ENCODE measurements at regions not wholly inside any gene's neighbourhood (a gene's known extent, or its start where the extent isn't known, plus 50 kb on each side); places are given as distances from the start of the nearest gene placed in this dataset.
"Not testable (repeated sequence)": the region's sequence is repeated elsewhere in the genome, so short reads cannot be mapped to it uniquely, and the experiment has no call there.

GRCh38 chr2:89823556-89823955 lies 1132.1 kb downstream of the RPIA start:
- no peak overlapping the region for H3K4me2 ChIP-seq (ENCODE audit: control insufficient read depth, extremely low read depth, insufficient read depth, low read depth, low read length)
- no peaks in the 10 kb centered on the region for H3K27me3 ChIP-seq (ENCODE audit: control insufficient read depth, extremely low read depth, insufficient read depth, low read length)
- TF ChIP-seq, protein P1, sequence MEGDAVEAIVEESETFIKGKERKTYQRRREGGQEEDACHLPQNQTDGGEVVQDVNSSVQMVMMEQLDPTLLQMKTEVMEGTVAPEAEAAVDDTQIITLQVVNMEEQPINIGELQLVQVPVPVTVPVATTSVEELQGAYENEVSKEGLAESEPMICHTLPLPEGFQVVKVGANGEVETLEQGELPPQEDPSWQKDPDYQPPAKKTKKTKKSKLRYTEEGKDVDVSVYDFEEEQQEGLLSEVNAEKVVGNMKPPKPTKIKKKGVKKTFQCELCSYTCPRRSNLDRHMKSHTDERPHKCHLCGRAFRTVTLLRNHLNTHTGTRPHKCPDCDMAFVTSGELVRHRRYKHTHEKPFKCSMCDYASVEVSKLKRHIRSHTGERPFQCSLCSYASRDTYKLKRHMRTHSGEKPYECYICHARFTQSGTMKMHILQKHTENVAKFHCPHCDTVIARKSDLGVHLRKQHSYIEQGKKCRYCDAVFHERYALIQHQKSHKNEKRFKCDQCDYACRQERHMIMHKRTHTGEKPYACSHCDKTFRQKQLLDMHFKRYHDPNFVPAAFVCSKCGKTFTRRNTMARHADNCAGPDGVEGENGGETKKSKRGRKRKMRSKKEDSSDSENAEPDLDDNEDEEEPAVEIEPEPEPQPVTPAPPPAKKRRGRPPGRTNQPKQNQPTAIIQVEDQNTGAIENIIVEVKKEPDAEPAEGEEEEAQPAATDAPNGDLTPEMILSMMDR (optimal IDR thresholded peaks at IDR 0.05 in 1 of 3, IDR thresholded peaks at IDR 0.05 in 1 of 3, conservative IDR thresholded peaks at IDR 0.05 in 1 of 3; ENCODE audit: extremely low read depth in 1 of 3, insufficient read depth in 2 of 3, low read length in 3 of 3), result no peak
- TF ChIP-seq EZH2 (IDR thresholded peaks at IDR 0.05; ENCODE audit: low read length), result no peak
- H3K4me1 ChIP-seq (ENCODE audit: control insufficient read depth, extremely low read depth, insufficient read depth, low read length), result no peaks in the 10 kb centered on the region
- no peaks in the 10 kb centered on the region for H3K79me2 ChIP-seq (ENCODE audit: control insufficient read depth, insufficient read depth, low read length)
- no peaks in the 10 kb centered on the region for H4K20me1 ChIP-seq (ENCODE audit: control insufficient read depth, extremely low read depth, insufficient read depth, low read length)
- dilution Hi-C loops (cut with MboI; ENCODE audit: extremely low pct_ligation_motif_present, low sequenced_read_pairs), result no loop called here
- no peaks in the 10 kb centered on the region for H3K36me3 ChIP-seq (ENCODE audit: control insufficient read depth in 2 of 2, extremely low read depth in 1 of 2, insufficient read depth in 2 of 2, low read length in 2 of 2)
- H3K9me3 ChIP-seq (ENCODE audit: control insufficient read depth, low read depth, low read length), result peaks cover 45% of the 10 kb centered on the region
- DNase-seq (ENCODE audit: low read depth, low spot score) (no peak), FAIRE-seq (no peak)
- no peak overlapping the region for H2AFZ ChIP-seq (ENCODE audit: control insufficient read depth, low read length)
- H3K9ac ChIP-seq (ENCODE audit: control insufficient read depth, extremely low read depth, insufficient read depth, low read length), result no peak overlapping the region
- no peak overlapping the region for H3K27ac ChIP-seq (ENCODE audit: control insufficient read depth, insufficient read depth, low read length)
- H3K9me1 ChIP-seq (ENCODE audit: control insufficient read depth, extremely low read depth, insufficient read depth, low read length), result no peaks in the 10 kb centered on the region
- no peak overlapping the region for H3K4me3 ChIP-seq (ENCODE audit: control insufficient read depth in 2 of 3, extremely low read depth in 1 of 3, insufficient read depth in 2 of 3, low read depth in 1 of 3, low read length in 3 of 3)

GRCh38 chr2:89825034-89825433 lies 1133.6 kb downstream of the RPIA start:
- H3K4me3 ChIP-seq (ENCODE audit: control insufficient read depth in 2 of 3, extremely low read depth in 1 of 3, insufficient read depth in 2 of 3, low read depth in 1 of 3, low read length in 3 of 3), result no peak overlapping the region
- no peak overlapping the region for H3K9ac ChIP-seq (ENCODE audit: control insufficient read depth, extremely low read depth, insufficient read depth, low read length)
- H3K27ac ChIP-seq (ENCODE audit: control insufficient read depth, insufficient read depth, low read length), result no peak overlapping the region
- TF ChIP-seq EZH2 (IDR thresholded peaks at IDR 0.05; ENCODE audit: low read length), result no peak
- FAIRE-seq (no peak), DNase-seq (ENCODE audit: low read depth, low spot score) (no peak)
- H3K9me1 ChIP-seq (ENCODE audit: control insufficient read depth, extremely low read depth, insufficient read depth, low read length), result no peaks in the 10 kb centered on the region
- no peak overlapping the region for H2AFZ ChIP-seq (ENCODE audit: control insufficient read depth, low read length)
- dilution Hi-C loops (cut with MboI; ENCODE audit: extremely low pct_ligation_motif_present, low sequenced_read_pairs), result no loop called here
- no peaks in the 10 kb centered on the region for H3K79me2 ChIP-seq (ENCODE audit: control insufficient read depth, insufficient read depth, low read length)
- peaks cover 39% of the 10 kb centered on the region for H3K9me3 ChIP-seq (ENCODE audit: control insufficient read depth, low read depth, low read length)
- H4K20me1 ChIP-seq (ENCODE audit: control insufficient read depth, extremely low read depth, insufficient read depth, low read length), result no peaks in the 10 kb centered on the region
- H3K4me2 ChIP-seq (ENCODE audit: control insufficient read depth, extremely low read depth, insufficient read depth, low read depth, low read length), result no peak overlapping the region
- no peaks in the 10 kb centered on the region for H3K36me3 ChIP-seq (ENCODE audit: control insufficient read depth in 2 of 2, extremely low read depth in 1 of 2, insufficient read depth in 2 of 2, low read length in 2 of 2)
- no peaks in the 10 kb centered on the region for H3K4me1 ChIP-seq (ENCODE audit: control insufficient read depth, extremely low read depth, insufficient read depth, low read length)
- no peaks in the 10 kb centered on the region for H3K27me3 ChIP-seq (ENCODE audit: control insufficient read depth, extremely low read depth, insufficient read depth, low read length)

GRCh38 chr2:89826741-89827140 lies 1135.3 kb downstream of the RPIA start:
- H3K79me2 ChIP-seq (ENCODE audit: control insufficient read depth, insufficient read depth, low read length); H3K27ac ChIP-seq (ENCODE audit: control insufficient read depth, insufficient read depth, low read length); H3K4me2 ChIP-seq (ENCODE audit: control insufficient read depth, extremely low read depth, insufficient read depth, low read depth, low read length); H3K27me3 ChIP-seq (ENCODE audit: control insufficient read depth, extremely low read depth, insufficient read depth, low read length); H3K9me1 ChIP-seq (ENCODE audit: control insufficient read depth, extremely low read depth, insufficient read depth, low read length); DNase-seq (ENCODE audit: low read depth, low spot score); H4K20me1 ChIP-seq (ENCODE audit: control insufficient read depth, extremely low read depth, insufficient read depth, low read length); H2AFZ ChIP-seq (ENCODE audit: control insufficient read depth, low read length); FAIRE-seq; H3K9ac ChIP-seq (ENCODE audit: control insufficient read depth, extremely low read depth, insufficient read depth, low read length); H3K4me3 ChIP-seq (ENCODE audit: control insufficient read depth in 2 of 3, extremely low read depth in 1 of 3, insufficient read depth in 2 of 3, low read depth in 1 of 3, low read length in 3 of 3); H3K4me1 ChIP-seq (ENCODE audit: control insufficient read depth, extremely low read depth, insufficient read depth, low read length); dilution Hi-C loops (cut with MboI; ENCODE audit: extremely low pct_ligation_motif_present, low sequenced_read_pairs); H3K36me3 ChIP-seq (ENCODE audit: control insufficient read depth in 2 of 2, extremely low read depth in 1 of 2, insufficient read depth in 2 of 2, low read length in 2 of 2): not testable (repeated sequence)
- peaks cover 45% of the 10 kb centered on the region for H3K9me3 ChIP-seq (ENCODE audit: control insufficient read depth, low read depth, low read length)

GRCh38 chr2:89827829-89828228 lies 1136.4 kb downstream of the RPIA start:
- H4K20me1 ChIP-seq (ENCODE audit: control insufficient read depth, extremely low read depth, insufficient read depth, low read length); H3K9ac ChIP-seq (ENCODE audit: control insufficient read depth, extremely low read depth, insufficient read depth, low read length); dilution Hi-C loops (cut with MboI; ENCODE audit: extremely low pct_ligation_motif_present, low sequenced_read_pairs); H3K79me2 ChIP-seq (ENCODE audit: control insufficient read depth, insufficient read depth, low read length); H3K4me2 ChIP-seq (ENCODE audit: control insufficient read depth, extremely low read depth, insufficient read depth, low read depth, low read length); H2AFZ ChIP-seq (ENCODE audit: control insufficient read depth, low read length); H3K4me1 ChIP-seq (ENCODE audit: control insufficient read depth, extremely low read depth, insufficient read depth, low read length); FAIRE-seq; H3K4me3 ChIP-seq (ENCODE audit: control insufficient read depth in 2 of 3, extremely low read depth in 1 of 3, insufficient read depth in 2 of 3, low read depth in 1 of 3, low read length in 3 of 3); H3K27me3 ChIP-seq (ENCODE audit: control insufficient read depth, extremely low read depth, insufficient read depth, low read length); H3K36me3 ChIP-seq (ENCODE audit: control insufficient read depth in 2 of 2, extremely low read depth in 1 of 2, insufficient read depth in 2 of 2, low read length in 2 of 2); DNase-seq (ENCODE audit: low read depth, low spot score); H3K9me1 ChIP-seq (ENCODE audit: control insufficient read depth, extremely low read depth, insufficient read depth, low read length); H3K27ac ChIP-seq (ENCODE audit: control insufficient read depth, insufficient read depth, low read length): not testable (repeated sequence)
- H3K9me3 ChIP-seq (ENCODE audit: control insufficient read depth, low read depth, low read length), result peaks cover 53% of the 10 kb centered on the region

Data from keratinocyte (primary cell).